ENCODE measurements at regions not wholly inside any gene's neighbourhood (a gene's known extent, or its start where the extent isn't known, plus 50 kb on each side); places are given as distances from the start of the nearest gene placed in this dataset.

DNA sequence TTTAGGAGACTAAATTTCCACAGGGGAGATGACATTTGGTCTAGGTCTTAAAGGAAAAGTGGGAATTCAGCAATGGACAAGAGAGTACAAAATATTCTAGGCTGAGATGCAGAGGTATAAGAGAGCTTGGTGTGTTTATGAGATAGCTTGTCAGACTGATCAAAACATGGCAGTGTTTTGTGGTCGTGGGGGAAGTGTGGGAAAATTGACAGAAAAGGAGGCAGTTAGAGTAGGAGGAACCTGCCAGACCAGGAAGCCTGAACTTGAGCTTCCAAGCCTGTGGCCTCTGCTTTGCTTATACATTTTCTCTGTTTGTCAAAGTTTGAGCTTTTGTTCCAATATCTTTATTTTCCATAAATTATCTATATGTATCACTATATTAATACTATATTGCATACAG, 69.5 kb upstream of the MAP3K7 start:
- ATAC-seq: no peak
- Histone ChIP-seq H3K4me3 (no peak overlapping the region), H3K4me2 (no peak overlapping the region), H3K4me1 (no peaks in the 10 kb centered on the region), H3K9me3 (no peaks in the 10 kb centered on the region), H3K27ac (no peak overlapping the region)
- TF ChIP-seq EP300 (IDR thresholded peaks at IDR 0.05) (no peak), BHLHE40 (IDR thresholded peaks at IDR 0.05; ENCODE audit: low read depth, low read length) (no peak), MAZ (IDR thresholded peaks at IDR 0.05; ENCODE audit: borderline replicate concordance, low read depth, low read length) (no peak), MYC (IDR thresholded peaks at IDR 0.05; ENCODE audit: borderline replicate concordance, low read length) (no peak), PHF8 (IDR thresholded peaks at IDR 0.05; ENCODE audit: borderline replicate concordance, low read depth) (no peak), TFCP2L1 (CRISPR knock-in tag; IDR thresholded peaks at IDR 0.05) (no peak)
- ChIA-PET CTCF (no interaction called here), POLR2A (no interaction called here)
- no peak for DNase-seq (ENCODE audit: low read depth in 1 of 2, low spot score in 1 of 2)
- no peak for FAIRE-seq
- 0% methylated on average over 1 of the region's 1 CpG for WGBS (ENCODE audit: missing lambda C conversion rate)

DNA sequence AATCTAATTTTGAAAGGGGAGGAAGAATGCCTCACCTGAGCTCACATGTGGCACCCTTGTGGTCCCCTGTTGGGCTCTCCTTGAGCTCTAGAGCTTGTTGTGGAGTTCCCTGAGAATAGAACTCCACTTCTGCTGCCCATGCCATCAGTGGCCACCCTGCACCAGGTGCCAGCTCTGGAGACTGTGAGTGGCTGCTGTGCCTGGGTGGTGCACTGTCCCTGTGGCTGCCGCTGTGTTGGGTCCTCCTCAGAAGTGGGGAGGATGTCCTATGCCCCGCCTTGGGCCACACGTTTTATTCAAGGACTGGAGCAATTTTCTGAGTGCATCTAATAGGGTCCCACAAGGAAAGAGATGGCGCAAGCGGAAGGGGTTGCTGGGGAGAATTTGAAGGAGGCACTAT, 67.9 kb upstream of the MAP3K7 start:
- CTCF ChIA-PET: interaction anchor here (1.1 kb wide), 1 partner anchor 21 kb away, joined by 3 read pairs; no protein-coding TSS in a partner anchor
- WGBS (ENCODE audit: missing lambda C conversion rate): 58% methylated on average over 4 of the region's 5 CpGs
- no peak for TF ChIP-seq MYC (IDR thresholded peaks at IDR 0.05; ENCODE audit: borderline replicate concordance, low read length)
- Histone ChIP-seq H3K4me1 (no peaks in the 10 kb centered on the region), H3K9me3 (no peaks in the 10 kb centered on the region), H3K4me2 (no peak overlapping the region), H3K27ac (no peak overlapping the region), H3K4me3 (no peak overlapping the region)
- POLR2A ChIA-PET: no interaction called here
- DNase-seq (ENCODE audit: low read depth in 1 of 2, low spot score in 1 of 2): no peak
- no peak for ATAC-seq
- no peak for FAIRE-seq

GRCh38 chr6:90654166-90654565, 67.3 kb upstream of the MAP3K7 start:
- DNase-seq (ENCODE audit: low read depth in 1 of 2, low spot score in 1 of 2) (no peak), FAIRE-seq (no peak), ATAC-seq (no peak)
- no peak overlapping the region for H3K27ac ChIP-seq
- CTCF ChIA-PET: interaction anchor here (0.6 to 1.2 kb wide), 2 partner anchors 8 to 141 kb away, joined by 3 read pairs; no protein-coding TSS in a partner anchor
- no peak for TF ChIP-seq POLR2A (IDR thresholded peaks at IDR 0.05; ENCODE audit: low read length)
- TF ChIP-seq RCOR1 (IDR thresholded peaks at IDR 0.05; ENCODE audit: low read depth, low read length): no peak
- no peak for TF ChIP-seq ZSCAN20 (CRISPR knock-in tag; IDR thresholded peaks at IDR 0.05)
- TF ChIP-seq REST (IDR thresholded peaks at IDR 0.05): no peak
- TF ChIP-seq BHLHE40 (IDR thresholded peaks at IDR 0.05; ENCODE audit: low read depth, low read length): no peak
- no peak for TF ChIP-seq HOXA7 (CRISPR knock-in tag; IDR thresholded peaks at IDR 0.05)
- no peak for TF ChIP-seq FOSL2 (IDR thresholded peaks at IDR 0.05)
- TF ChIP-seq FOSL2 (CRISPR knock-in tag; IDR thresholded peaks at IDR 0.05): no peak
- TF ChIP-seq, protein P1, sequence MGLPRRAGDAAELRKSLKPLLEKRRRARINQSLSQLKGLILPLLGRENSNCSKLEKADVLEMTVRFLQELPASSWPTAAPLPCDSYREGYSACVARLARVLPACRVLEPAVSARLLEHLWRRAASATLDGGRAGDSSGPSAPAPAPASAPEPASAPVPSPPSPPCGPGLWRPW (IDR thresholded peaks at IDR 0.05): no peak
- TF ChIP-seq RFX5 (IDR thresholded peaks at IDR 0.05): no peak
- TF ChIP-seq, protein P2, sequence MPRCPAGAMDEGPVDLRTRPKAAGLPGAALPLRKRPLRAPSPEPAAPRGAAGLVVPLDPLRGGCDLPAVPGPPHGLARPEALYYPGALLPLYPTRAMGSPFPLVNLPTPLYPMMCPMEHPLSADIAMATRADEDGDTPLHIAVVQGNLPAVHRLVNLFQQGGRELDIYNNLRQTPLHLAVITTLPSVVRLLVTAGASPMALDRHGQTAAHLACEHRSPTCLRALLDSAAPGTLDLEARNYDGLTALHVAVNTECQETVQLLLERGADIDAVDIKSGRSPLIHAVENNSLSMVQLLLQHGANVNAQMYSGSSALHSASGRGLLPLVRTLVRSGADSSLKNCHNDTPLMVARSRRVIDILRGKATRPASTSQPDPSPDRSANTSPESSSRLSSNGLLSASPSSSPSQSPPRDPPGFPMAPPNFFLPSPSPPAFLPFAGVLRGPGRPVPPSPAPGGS (IDR thresholded peaks at IDR 0.05): no peak
- no peak for TF ChIP-seq ESRRA (IDR thresholded peaks at IDR 0.05; ENCODE audit: borderline replicate concordance, low read length)
- TF ChIP-seq NFE2L2 (conservative IDR thresholded peaks at IDR 0.05; ENCODE audit: low read length): no peak
- TF ChIP-seq, protein P3, sequence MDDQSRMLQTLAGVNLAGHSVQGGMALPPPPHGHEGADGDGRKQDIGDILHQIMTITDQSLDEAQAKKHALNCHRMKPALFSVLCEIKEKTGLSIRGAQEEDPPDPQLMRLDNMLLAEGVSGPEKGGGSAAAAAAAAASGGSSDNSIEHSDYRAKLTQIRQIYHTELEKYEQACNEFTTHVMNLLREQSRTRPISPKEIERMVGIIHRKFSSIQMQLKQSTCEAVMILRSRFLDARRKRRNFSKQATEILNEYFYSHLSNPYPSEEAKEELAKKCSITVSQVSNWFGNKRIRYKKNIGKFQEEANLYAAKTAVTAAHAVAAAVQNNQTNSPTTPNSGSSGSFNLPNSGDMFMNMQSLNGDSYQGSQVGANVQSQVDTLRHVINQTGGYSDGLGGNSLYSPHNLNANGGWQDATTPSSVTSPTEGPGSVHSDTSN (IDR thresholded peaks at IDR 0.05): no peak
- TF ChIP-seq ZFP36 (IDR thresholded peaks at IDR 0.05; ENCODE audit: borderline replicate concordance, partially characterized antibody): no peak
- TF ChIP-seq HDAC2 (IDR thresholded peaks at IDR 0.05): no peak
- TF ChIP-seq ZNF302 (CRISPR knock-in tag; IDR thresholded peaks at IDR 0.05): no peak
- TF ChIP-seq, protein P4, sequence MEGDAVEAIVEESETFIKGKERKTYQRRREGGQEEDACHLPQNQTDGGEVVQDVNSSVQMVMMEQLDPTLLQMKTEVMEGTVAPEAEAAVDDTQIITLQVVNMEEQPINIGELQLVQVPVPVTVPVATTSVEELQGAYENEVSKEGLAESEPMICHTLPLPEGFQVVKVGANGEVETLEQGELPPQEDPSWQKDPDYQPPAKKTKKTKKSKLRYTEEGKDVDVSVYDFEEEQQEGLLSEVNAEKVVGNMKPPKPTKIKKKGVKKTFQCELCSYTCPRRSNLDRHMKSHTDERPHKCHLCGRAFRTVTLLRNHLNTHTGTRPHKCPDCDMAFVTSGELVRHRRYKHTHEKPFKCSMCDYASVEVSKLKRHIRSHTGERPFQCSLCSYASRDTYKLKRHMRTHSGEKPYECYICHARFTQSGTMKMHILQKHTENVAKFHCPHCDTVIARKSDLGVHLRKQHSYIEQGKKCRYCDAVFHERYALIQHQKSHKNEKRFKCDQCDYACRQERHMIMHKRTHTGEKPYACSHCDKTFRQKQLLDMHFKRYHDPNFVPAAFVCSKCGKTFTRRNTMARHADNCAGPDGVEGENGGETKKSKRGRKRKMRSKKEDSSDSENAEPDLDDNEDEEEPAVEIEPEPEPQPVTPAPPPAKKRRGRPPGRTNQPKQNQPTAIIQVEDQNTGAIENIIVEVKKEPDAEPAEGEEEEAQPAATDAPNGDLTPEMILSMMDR (IDR thresholded peaks at IDR 0.05): no peak
- TF ChIP-seq EHMT2 (IDR thresholded peaks at IDR 0.05; ENCODE audit: low read depth): no peak
- TF ChIP-seq USF2 (IDR thresholded peaks at IDR 0.05): no peak
- no peak overlapping the region for H3K4me2 ChIP-seq
- no peaks in the 10 kb centered on the region for H3K9me3 ChIP-seq
- POLR2A ChIA-PET: no interaction called here
- H3K4me1 ChIP-seq: no peaks in the 10 kb centered on the region
- H3K4me3 ChIP-seq: no peak overlapping the region
- 18% methylated on average over 8 of the region's 8 CpGs for WGBS (ENCODE audit: missing lambda C conversion rate)
